HCT116 (cell line): ENCODE measurements at regions not wholly inside any gene's neighbourhood (a gene's known extent, or its start where the extent isn't known, plus 50 kb on each side); places are given as distances from the start of the nearest gene placed in this dataset.

ENCODE experiments used
- ATAC-seq: fragments of 200-7000 bp; cut with Tn5 transposase; 2 replicates; pipeline ENCODE4 v1.9.1; 2020; ENCODE audit warnings: mild to moderate bottlenecking, moderate library complexity
- BruUV-seq: library from RNA; stranded (reverse); fragments of 400-500 nt; replicated peaks from 2 replicates; lab custom pipeline; 2021; lab: Mats Ljungman, UMichigan
- CTCF ChIA-PET: fragments of 300-600 bp; sonication (Branson Sonifier 250); formaldehyde crosslinking; loops from one replicate; lab custom pipeline; 2021; ENCODE audit warnings: antibody characterized with exemption; lab: Charles Lee
- POLR2A ChIA-PET: fragments of 300-600, 350-600 bp; sonication (Branson Sonifier 250); formaldehyde crosslinking; loops from one replicate; lab custom pipeline; 2021; ENCODE audit warnings: antibody characterized with exemption; lab: Charles Lee
- RAD21 ChIA-PET, 2 experiments: fragments of 300-600 bp; sonication (Branson Sonifier 250); formaldehyde crosslinking; loops; one replicate each; lab custom pipeline; 2023; ENCODE audit warnings: low total read pairs in 2 of 2; ENCODE audit not compliant: uncharacterized antibody in 2 of 2, unreplicated experiment in 2 of 2, low non-redundant PET in 1 of 2; lab: Charles Lee
- DNase-seq: peaks from one replicate; pipeline ENCODE4 v3.0.0-alpha.2; 2010; ENCODE audit warnings: low read depth, low spot score
- H2AFZ ChIP-seq: fragments of 200-600 bp; shearing (Covaris generic), sonication (generic); 2 replicates; pipeline ENCODE4 v1.6.1; 2017; ENCODE audit warnings: low read depth, mixed run types, mixed read lengths, antibody characterized with exemption, low read length; ENCODE audit not compliant: poor library complexity, severe bottlenecking
- H3K27ac ChIP-seq: 2 replicates; pipeline ENCODE4 v1.5.1; 2012; ENCODE audit warnings: low read depth, low read length
- H3K27me3 ChIP-seq: fragments of 200-600 bp; sonication (generic); 2 replicates; pipeline ENCODE4 v1.6.1; 2016; ENCODE audit warnings: mixed run types, low read length, mixed read lengths; ENCODE audit not compliant: insufficient read depth
- H3K36me3 ChIP-seq, 2 experiments: fragments of 200-500 bp in 1 of 2; fragments of 200-600 bp in 1 of 2; sonication (Bioruptor generic) in 1 of 2; sonication (generic) in 1 of 2; 2 replicates each; pipeline versions ENCODE4 v1.5.1 to v1.6.1; 2014 to 2016; ENCODE audit warnings: low read length in 2 of 2, inconsistent platforms in 1 of 2, mixed read lengths in 1 of 2, mixed run types in 1 of 2; ENCODE audit not compliant: insufficient read depth in 2 of 2, control insufficient read depth in 1 of 2
- H3K4me1 ChIP-seq, 2 experiments: fragments of 200-600 bp in 1 of 2; sonication (generic) in 1 of 2; 2 replicates each; pipeline versions ENCODE4 v1.5.1 to v1.6.1; 2012 to 2017; ENCODE audit warnings: low read length in 2 of 2, inconsistent platforms in 1 of 2, mild to moderate bottlenecking in 1 of 2, mixed read lengths in 1 of 2, mixed run types in 1 of 2, moderate library complexity in 1 of 2; ENCODE audit not compliant: insufficient read depth in 2 of 2, control insufficient read depth in 1 of 2
- H3K4me2 ChIP-seq: fragments of 200-600 bp; sonication (generic); 2 replicates; pipeline ENCODE4 v1.6.1; 2017; ENCODE audit warnings: mixed run types, low read length, mixed read lengths
- H3K4me3 ChIP-seq, 2 experiments: fragments of 200-600 bp in 1 of 2; sonication (generic) in 1 of 2; replicated peaks in 1 of 2; 2 replicates each; pipeline ENCODE4 v1.5.1; 2011 to 2016; ENCODE audit warnings: low read length in 2 of 2, control low read depth in 1 of 2, low read depth in 1 of 2, mild to moderate bottlenecking in 1 of 2, mixed read lengths in 1 of 2, mixed run types in 1 of 2
- H3K79me2 ChIP-seq: fragments of 200-600 bp; sonication (generic); 2 replicates; pipeline ENCODE4 v1.6.1; 2017; ENCODE audit warnings: mild to moderate bottlenecking, mixed run types, low read length, moderate library complexity, mixed read lengths; ENCODE audit not compliant: insufficient read depth
- H3K9ac ChIP-seq: fragments of 200-600 bp; sonication (generic); 2 replicates; pipeline ENCODE4 v1.6.1; 2016; ENCODE audit warnings: low read length, mixed read lengths
- H3K9me2 ChIP-seq: fragments of 200-600 bp; sonication (generic), shearing (Covaris generic); 2 replicates; pipeline ENCODE4 v1.6.1; 2017; ENCODE audit warnings: mixed run types, mild to moderate bottlenecking, moderate library complexity; ENCODE audit not compliant: insufficient read depth
- H3K9me3 ChIP-seq, 2 experiments: fragments of 200-500 bp in 1 of 2; fragments of 200-600 bp in 1 of 2; sonication (Bioruptor generic) in 1 of 2; sonication (generic) in 1 of 2; 2 replicates each; pipeline ENCODE4 v1.6.1; 2014 to 2017; ENCODE audit warnings: low read length in 2 of 2, mixed read lengths in 2 of 2, inconsistent platforms in 1 of 2, low read depth in 1 of 2, mild to moderate bottlenecking in 1 of 2, mixed run types in 1 of 2, moderate library complexity in 1 of 2; ENCODE audit not compliant: control insufficient read depth in 1 of 2, insufficient read depth in 1 of 2
- H4K20me1 ChIP-seq: fragments of 200-600 bp; sonication (generic), shearing (Covaris generic); 2 replicates; pipeline ENCODE4 v1.6.1; 2017; ENCODE audit warnings: mixed run types, mild to moderate bottlenecking, moderate library complexity; ENCODE audit not compliant: insufficient read depth
- CBX3 ChIP-seq: IDR thresholded peaks from 2 replicates; pipeline ENCODE4 v1.6.1; 2012; ENCODE audit warnings: low read depth
- CTCF ChIP-seq, 3 experiments: fragments of 200-600 bp in 1 of 3; sonication (generic) in 1 of 3; IDR thresholded peaks in 2 of 3; conservative IDR thresholded peaks in 1 of 3; 2 replicates each; pipeline ENCODE4 v1.5.1; 2012 to 2017; ENCODE audit warnings: low read depth in 2 of 3, low read length in 2 of 3, antibody characterized with exemption in 1 of 3, borderline replicate concordance in 1 of 3, control low read depth in 1 of 3, mild to moderate bottlenecking in 1 of 3, mixed read lengths in 1 of 3, mixed run types in 1 of 3, moderate library complexity in 1 of 3; ENCODE audit not compliant: insufficient read depth in 1 of 3
- EGR1 ChIP-seq: IDR thresholded peaks from 2 replicates; pipeline ENCODE4 v1.6.1; 2012; ENCODE audit warnings: low read depth
- JUND ChIP-seq: IDR thresholded peaks from 2 replicates; pipeline ENCODE4 v1.6.1; 2012
- RAD21 ChIP-seq: IDR thresholded peaks from 2 replicates; pipeline ENCODE4 v1.6.1; 2012; ENCODE audit warnings: low read depth, mild to moderate bottlenecking
- REST ChIP-seq: IDR thresholded peaks from 2 replicates; pipeline ENCODE4 v1.6.1; 2012; ENCODE audit warnings: low read depth
- SRF ChIP-seq: IDR thresholded peaks from 2 replicates; pipeline ENCODE4 v1.6.1; 2012; ENCODE audit warnings: low read depth
- ZFX ChIP-seq: fragments of 450-650 bp; IDR thresholded peaks from 2 replicates; pipeline ENCODE4 v1.6.1; 2017
- intact Hi-C: fragments of 100-400 bp; cut with micrococcal nuclease; formaldehyde crosslinking; loops from 2 replicates; pipeline ENCODE4 v1.10.0; 2022

GRCh38 chr9:88934876-88935535 lies 56.3 kb upstream of the S1PR3 start:
- Histone ChIP-seq H4K20me1 (no peaks in the 10 kb centered on the region), H3K27ac (no peak overlapping the region), H3K9me2 (no peaks in the 10 kb centered on the region), H3K9me3 (no peaks in the 10 kb centered on the region)
- DNase-seq, result no peak
- RAD21 ChIA-PET, result no interaction called here
- TF ChIP-seq CBX3 (no peak), ZFX (no peak), SRF (no peak), EGR1 (no peak), REST (no peak), RAD21 (no peak), JUND (no peak), CTCF (IDR thresholded peaks at IDR 0.05 in 2 of 3, conservative IDR thresholded peaks at IDR 0.05 in 1 of 3; ENCODE audit: borderline replicate concordance in 1 of 3, insufficient read depth in 1 of 3, low read depth in 2 of 3, low read length in 2 of 3) (no peak)
- TF ChIP-seq, all 23 proteins: peak for 0
- no TSS peak for BruUV-seq
- Histone ChIP-seq H3K27me3 (no peaks in the 10 kb centered on the region), H3K4me3 (no peak overlapping the region), H3K36me3 (no peaks in the 10 kb centered on the region), H3K4me1 (no peaks in the 10 kb centered on the region), H3K9ac (no peak overlapping the region), H3K79me2 (no peaks in the 10 kb centered on the region), H2AFZ (no peak overlapping the region), H3K4me2 (no peak overlapping the region)
- CTCF ChIA-PET, result no interaction called here
- no peak for ATAC-seq
- POLR2A ChIA-PET, result no interaction called here
- intact Hi-C loops, result no loop called here
